Mesenchymal stem cell (in vitro differentiated cells and primary cell): ENCODE measurements at regions not wholly inside any gene's neighbourhood (a gene's known extent, or its start where the extent isn't known, plus 50 kb on each side); places are given as distances from the start of the nearest gene placed in this dataset.
A peak's percentile ranks its signal among the peaks of the same experiment; 100 is the strongest.

ENCODE experiments used
- DNase-seq: peaks from one replicate; pipeline ENCODE4 v3.0.0-alpha.2; 2013
- H2AFZ ChIP-seq: one replicate; pipeline ENCODE4 v1.6.1; 2013; ENCODE audit warnings: low read depth, mild to moderate bottlenecking, control low read depth, inconsistent platforms, low read length, moderate library complexity
- H2AK5ac ChIP-seq: 2 replicates; pipeline ENCODE4 v1.6.1; 2013; ENCODE audit warnings: low read length, moderate library complexity, mild to moderate bottlenecking, inconsistent platforms; ENCODE audit not compliant: severe bottlenecking
- H2BK120ac ChIP-seq: one replicate; pipeline ENCODE4 v1.6.1; 2013; ENCODE audit warnings: low read depth, mild to moderate bottlenecking, inconsistent platforms, low read length, moderate library complexity
- H2BK12ac ChIP-seq, 2 experiments: one replicate each; pipeline ENCODE4 v1.6.1; 2013; ENCODE audit warnings: inconsistent platforms in 2 of 2, low read length in 2 of 2, mild to moderate bottlenecking in 2 of 2, moderate library complexity in 2 of 2, control low read depth in 1 of 2
- H2BK15ac ChIP-seq: one replicate; pipeline ENCODE4 v1.6.1; 2013; ENCODE audit warnings: mild to moderate bottlenecking, low read depth, inconsistent platforms; ENCODE audit not compliant: poor library complexity, severe bottlenecking
- H2BK5ac ChIP-seq: 2 replicates; pipeline ENCODE4 v1.6.1; 2013; ENCODE audit warnings: low read depth, mild to moderate bottlenecking, low read length, control low read depth, inconsistent platforms; ENCODE audit not compliant: poor library complexity, severe bottlenecking
- H3K14ac ChIP-seq, 2 experiments: one replicate each; pipeline ENCODE4 v1.6.1; 2013; ENCODE audit warnings: inconsistent platforms in 2 of 2, low read length in 2 of 2, control low read depth in 1 of 2, mild to moderate bottlenecking in 1 of 2, moderate library complexity in 1 of 2
- H3K18ac ChIP-seq, 2 experiments: one replicate each; pipeline ENCODE4 v1.6.1; 2013; ENCODE audit warnings: inconsistent platforms in 2 of 2, low read length in 2 of 2, control low read depth in 1 of 2, low read depth in 1 of 2, mild to moderate bottlenecking in 1 of 2
- H3K23ac ChIP-seq, 2 experiments: one replicate each; pipeline ENCODE4 v1.6.1; 2013; ENCODE audit warnings: inconsistent platforms in 2 of 2, low read length in 2 of 2, mild to moderate bottlenecking in 2 of 2, moderate library complexity in 2 of 2, control low read depth in 1 of 2
- H3K27ac ChIP-seq: 2 replicates; pipeline ENCODE4 v1.5.1; 2013; ENCODE audit warnings: mild to moderate bottlenecking, moderate library complexity, low read length, control low read depth, inconsistent platforms; ENCODE audit not compliant: poor library complexity, severe bottlenecking
- H3K27me3 ChIP-seq, 2 experiments: 2 replicates each; pipeline versions ENCODE4 v1.6.1 to v1.7.0; 2013; ENCODE audit warnings: low read length in 2 of 2, mild to moderate bottlenecking in 2 of 2, moderate library complexity in 2 of 2, control low read depth in 1 of 2, inconsistent platforms in 1 of 2; ENCODE audit not compliant: control insufficient read depth in 1 of 2, insufficient read depth in 1 of 2
- H3K36me3 ChIP-seq, 2 experiments: 2 replicates each; pipeline versions ENCODE4 v1.6.1 to v1.7.0; 2013; ENCODE audit warnings: low read length in 2 of 2, control low read depth in 1 of 2, inconsistent platforms in 1 of 2, low read depth in 1 of 2, mild to moderate bottlenecking in 1 of 2; ENCODE audit not compliant: insufficient read depth in 2 of 2, control insufficient read depth in 1 of 2
- H3K4ac ChIP-seq, 2 experiments: one replicate each; pipeline ENCODE4 v1.6.1; 2013; ENCODE audit warnings: inconsistent platforms in 2 of 2, low read length in 2 of 2, mild to moderate bottlenecking in 2 of 2, moderate library complexity in 2 of 2, control low read depth in 1 of 2, low read depth in 1 of 2
- H3K4me1 ChIP-seq: 2 replicates; pipeline ENCODE4 v1.6.1; 2013; ENCODE audit warnings: low read depth, low read length, control low read depth; ENCODE audit not compliant: control insufficient read depth, insufficient read depth
- H3K4me2 ChIP-seq: 2 replicates; pipeline ENCODE4 v1.6.1; 2013; ENCODE audit warnings: low read length, mild to moderate bottlenecking, inconsistent platforms; ENCODE audit not compliant: poor library complexity, severe bottlenecking
- H3K4me3 ChIP-seq, 2 experiments: 2 replicates each; pipeline versions ENCODE4 v1.5.1 to v1.7.0; 2013; ENCODE audit warnings: low read length in 2 of 2, mild to moderate bottlenecking in 2 of 2, control low read depth in 1 of 2, low read depth in 1 of 2; ENCODE audit not compliant: insufficient read depth in 1 of 2
- H3K79me1 ChIP-seq: replicated peaks from 2 replicates; pipeline ENCODE4 v1.6.1; 2013; ENCODE audit warnings: mild to moderate bottlenecking, control low read depth, low read length, inconsistent platforms; ENCODE audit not compliant: poor library complexity, severe bottlenecking
- H3K9ac ChIP-seq: 2 replicates; pipeline ENCODE4 v1.7.0; 2013; ENCODE audit warnings: mild to moderate bottlenecking, low read length, moderate library complexity
- H3K9me3 ChIP-seq: 2 replicates; pipeline ENCODE4 v1.7.0; 2013; ENCODE audit warnings: mild to moderate bottlenecking, low read length; ENCODE audit not compliant: control insufficient read depth
- H4K8ac ChIP-seq: one replicate; pipeline ENCODE4 v1.6.1; 2013; ENCODE audit warnings: inconsistent platforms, mild to moderate bottlenecking, low read length, moderate library complexity
- H4K91ac ChIP-seq: one replicate; pipeline ENCODE4 v1.6.1; 2013; ENCODE audit warnings: mild to moderate bottlenecking, low read length, inconsistent platforms
- WGBS: methylation state at CpG from one replicate; pipeline ENCODE4 v1.1.7; 2013; ENCODE audit warnings: mixed read lengths; 5-methylcytosine and 5-hydroxymethylcytosine counted together

GRCh38 chr1:96418969-96419368 is 302.6 kb upstream of the PTBP2 start:
- Histone ChIP-seq H3K79me1 (no peaks in the 10 kb centered on the region), H4K91ac (no peak overlapping the region), H3K4me3 (no peak overlapping the region), H2BK12ac (no peak overlapping the region), H3K36me3 (no peaks in the 10 kb centered on the region), H3K23ac (no peak overlapping the region), H3K4ac (no peak overlapping the region), H3K9ac (no peak overlapping the region), H2AK5ac (no peak overlapping the region), H3K9me3 (no peaks in the 10 kb centered on the region), H2BK5ac (no peak overlapping the region), H4K8ac (no peak overlapping the region), H2AFZ (no peak overlapping the region), H2BK120ac (no peak overlapping the region), H3K4me2 (no peak overlapping the region), H3K4me1 (no peaks in the 10 kb centered on the region), H3K27me3 (no peaks in the 10 kb centered on the region), H2BK15ac (no peak overlapping the region), H3K14ac (no peak overlapping the region), H3K27ac (no peak overlapping the region), H3K18ac (no peak overlapping the region)
- DNase-seq, result no peak
- WGBS, result 72% methylated on average over 5 of the region's 6 CpGs

GRCh38 chr1:96424877-96425276 is 296.7 kb upstream of the PTBP2 start:
- Histone ChIP-seq H3K23ac (no peak overlapping the region), H2BK15ac (no peak overlapping the region)
- WGBS, result no CpG with 5 or more reads among the region's 1 CpG

GRCh38 chr1:96425382-96426129 is 296.0 kb upstream of the PTBP2 start:
- no peak overlapping the region for H2BK12ac ChIP-seq
- no peaks in the 10 kb centered on the region for H3K79me1 ChIP-seq
- no peak overlapping the region for H3K14ac ChIP-seq
- no peak overlapping the region for H3K4me3 ChIP-seq
- H3K18ac ChIP-seq, result no peak overlapping the region
- no peaks in the 10 kb centered on the region for H3K9me3 ChIP-seq
- no peak overlapping the region for H3K27ac ChIP-seq
- no peak overlapping the region for H3K4ac ChIP-seq
- H4K91ac ChIP-seq, result no peak overlapping the region
- H2BK120ac ChIP-seq, result no peak overlapping the region
- H2AK5ac ChIP-seq, result no peak overlapping the region
- H2BK5ac ChIP-seq, result no peak overlapping the region
- H4K8ac ChIP-seq, result no peak overlapping the region
- WGBS, result 92% methylated on average over 3 of the region's 5 CpGs
- no peaks in the 10 kb centered on the region for H3K27me3 ChIP-seq
- no peak overlapping the region for H3K9ac ChIP-seq
- no peak overlapping the region for H2BK15ac ChIP-seq
- H2AFZ ChIP-seq, result peak overlapping the region; percentile 14
- no peak overlapping the region for H3K4me2 ChIP-seq
- no peaks in the 10 kb centered on the region for H3K36me3 ChIP-seq
- no peaks in the 10 kb centered on the region for H3K4me1 ChIP-seq
- H3K23ac ChIP-seq, result no peak overlapping the region
- no peak for DNase-seq

More at GRCh38 chr1:96424877-96425276, 296.7 kb upstream of the PTBP2 start:
- no peak overlapping the region for H3K9ac ChIP-seq
- H2AK5ac ChIP-seq, result no peak overlapping the region
- no peak overlapping the region for H3K14ac ChIP-seq
- H2BK120ac ChIP-seq, result no peak overlapping the region
- no peak overlapping the region for H4K91ac ChIP-seq
- no peaks in the 10 kb centered on the region for H3K27me3 ChIP-seq
- no peak overlapping the region for H2BK5ac ChIP-seq
- H3K27ac ChIP-seq, result no peak overlapping the region
- H3K4me2 ChIP-seq, result no peak overlapping the region
- H2AFZ ChIP-seq, result no peak overlapping the region
- no peak overlapping the region for H3K18ac ChIP-seq
- no peaks in the 10 kb centered on the region for H3K9me3 ChIP-seq
- no peak for DNase-seq
- no peak overlapping the region for H3K4me3 ChIP-seq
- H4K8ac ChIP-seq, result no peak overlapping the region
- H3K4ac ChIP-seq, result no peak overlapping the region
- H3K4me1 ChIP-seq, result no peaks in the 10 kb centered on the region
- no peaks in the 10 kb centered on the region for H3K79me1 ChIP-seq
- H3K36me3 ChIP-seq, result no peaks in the 10 kb centered on the region
- no peak overlapping the region for H2BK12ac ChIP-seq

- Histone ChIP-seq H4K91ac (no peak overlapping the region), H3K27me3 (no peaks in the 10 kb centered on the region), H3K4me1 (no peaks in the 10 kb centered on the region), H3K9me3 (no peaks in the 10 kb centered on the region), H2AK5ac (no peak overlapping the region), H2BK120ac (no peak overlapping the region), H3K4me3 (no peak overlapping the region), H3K23ac (no peak overlapping the region), H3K9ac (no peak overlapping the region), H2BK15ac (no peak overlapping the region), H3K4me2 (no peak overlapping the region), H2BK12ac (no peak overlapping the region), H3K27ac (no peak overlapping the region), H3K36me3 (no peaks in the 10 kb centered on the region), H3K79me1 (no peaks in the 10 kb centered on the region), H2AFZ (no peak overlapping the region), H3K18ac (no peak overlapping the region), H3K14ac (no peak overlapping the region), H2BK5ac (no peak overlapping the region), H3K4ac (no peak overlapping the region), H4K8ac (no peak overlapping the region)
- WGBS, result no CpG with 5 or more reads among the region's 2 CpGs
- DNase-seq, result no peak
Observed at GRCh38 chr1:96427616-96428015, 294.0 kb upstream of the PTBP2 start.
